ENCODE measurements at regions not wholly inside any gene's neighbourhood (a gene's known extent, or its start where the extent isn't known, plus 50 kb on each side); places are given as distances from the start of the nearest gene placed in this dataset.

DNA sequence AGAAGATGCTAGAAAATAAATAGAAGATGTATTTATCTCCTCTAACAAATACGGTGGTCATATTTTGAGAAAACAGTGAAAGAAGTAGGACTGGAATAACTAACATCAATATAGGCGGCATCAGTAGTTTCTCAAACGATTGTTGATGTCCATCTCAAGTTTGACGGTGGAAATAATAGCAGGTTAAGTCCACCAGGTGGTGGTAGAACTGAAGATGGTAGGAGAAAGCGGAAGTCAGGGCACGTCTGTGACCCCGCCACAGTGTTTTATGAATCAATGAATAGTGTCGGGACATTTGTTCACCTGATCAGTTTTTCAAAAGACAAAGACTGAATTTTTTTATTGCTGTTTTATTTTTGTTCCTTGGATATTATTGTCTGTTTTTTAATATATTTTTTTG, 706.4 kb upstream of the SLC10A2 start:
- no peak for TF ChIP-seq ZNF354C (tag by site-specific recombination; IDR thresholded peaks at IDR 0.05; ENCODE audit: borderline replicate concordance, low read depth)
- TF ChIP-seq, protein P1, sequence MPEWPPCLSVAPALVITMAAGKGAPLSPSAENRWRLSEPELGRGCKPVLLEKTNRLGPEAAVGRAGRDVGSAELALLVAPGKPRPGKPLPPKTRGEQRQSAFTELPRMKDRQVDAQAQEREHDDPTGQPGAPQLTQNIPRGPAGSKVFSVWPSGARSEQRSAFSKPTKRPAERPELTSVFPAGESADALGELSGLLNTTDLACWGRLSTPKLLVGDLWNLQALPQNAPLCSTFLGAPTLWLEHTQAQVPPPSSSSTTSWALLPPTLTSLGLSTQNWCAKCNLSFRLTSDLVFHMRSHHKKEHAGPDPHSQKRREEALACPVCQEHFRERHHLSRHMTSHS (tag by site-specific recombination; IDR thresholded peaks at IDR 0.05): no peak
- TF ChIP-seq, protein P2, sequence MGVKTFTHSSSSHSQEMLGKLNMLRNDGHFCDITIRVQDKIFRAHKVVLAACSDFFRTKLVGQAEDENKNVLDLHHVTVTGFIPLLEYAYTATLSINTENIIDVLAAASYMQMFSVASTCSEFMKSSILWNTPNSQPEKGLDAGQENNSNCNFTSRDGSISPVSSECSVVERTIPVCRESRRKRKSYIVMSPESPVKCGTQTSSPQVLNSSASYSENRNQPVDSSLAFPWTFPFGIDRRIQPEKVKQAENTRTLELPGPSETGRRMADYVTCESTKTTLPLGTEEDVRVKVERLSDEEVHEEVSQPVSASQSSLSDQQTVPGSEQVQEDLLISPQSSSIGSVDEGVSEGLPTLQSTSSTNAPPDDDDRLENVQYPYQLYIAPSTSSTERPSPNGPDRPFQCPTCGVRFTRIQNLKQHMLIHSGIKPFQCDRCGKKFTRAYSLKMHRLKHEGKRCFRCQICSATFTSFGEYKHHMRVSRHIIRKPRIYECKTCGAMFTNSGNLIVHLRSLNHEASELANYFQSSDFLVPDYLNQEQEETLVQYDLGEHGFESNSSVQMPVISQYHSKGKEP (tag by site-specific recombination; IDR thresholded peaks at IDR 0.05): no peak
- TF ChIP-seq, protein P3, sequence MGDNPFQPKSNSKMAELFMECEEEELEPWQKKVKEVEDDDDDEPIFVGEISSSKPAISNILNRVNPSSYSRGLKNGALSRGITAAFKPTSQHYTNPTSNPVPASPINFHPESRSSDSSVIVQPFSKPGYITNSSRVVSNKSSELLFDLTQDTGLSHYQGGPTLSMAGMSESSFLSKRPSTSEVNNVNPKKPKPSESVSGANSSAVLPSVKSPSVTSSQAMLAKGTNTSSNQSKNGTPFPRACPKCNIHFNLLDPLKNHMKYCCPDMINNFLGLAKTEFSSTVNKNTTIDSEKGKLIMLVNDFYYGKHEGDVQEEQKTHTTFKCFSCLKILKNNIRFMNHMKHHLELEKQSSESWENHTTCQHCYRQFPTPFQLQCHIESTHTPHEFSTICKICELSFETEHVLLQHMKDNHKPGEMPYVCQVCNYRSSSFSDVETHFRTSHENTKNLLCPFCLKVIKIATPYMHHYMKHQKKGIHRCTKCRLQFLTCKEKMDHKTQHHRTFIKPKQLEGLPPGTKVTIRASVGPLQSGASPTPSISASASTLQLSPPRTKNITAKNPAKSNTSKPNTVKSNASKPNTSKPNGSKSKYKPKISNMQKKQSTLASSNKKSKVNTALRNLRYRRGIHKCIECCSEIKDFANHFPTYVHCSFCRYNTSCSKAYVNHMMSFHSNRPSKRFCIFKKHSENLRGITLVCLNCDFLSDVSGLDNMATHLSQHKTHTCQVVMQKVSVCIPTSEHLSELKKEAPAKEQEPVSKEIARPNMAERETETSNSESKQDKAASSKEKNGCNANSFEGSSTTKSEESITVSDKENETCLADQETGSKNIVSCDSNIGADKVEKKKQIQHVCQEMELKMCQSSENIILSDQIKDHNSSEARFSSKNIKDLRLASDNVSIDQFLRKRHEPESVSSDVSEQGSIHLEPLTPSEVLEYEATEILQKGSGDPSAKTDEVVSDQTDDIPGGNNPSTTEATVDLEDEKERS (tag by site-specific recombination; IDR thresholded peaks at IDR 0.05): no peak
- TF ChIP-seq, protein P4, sequence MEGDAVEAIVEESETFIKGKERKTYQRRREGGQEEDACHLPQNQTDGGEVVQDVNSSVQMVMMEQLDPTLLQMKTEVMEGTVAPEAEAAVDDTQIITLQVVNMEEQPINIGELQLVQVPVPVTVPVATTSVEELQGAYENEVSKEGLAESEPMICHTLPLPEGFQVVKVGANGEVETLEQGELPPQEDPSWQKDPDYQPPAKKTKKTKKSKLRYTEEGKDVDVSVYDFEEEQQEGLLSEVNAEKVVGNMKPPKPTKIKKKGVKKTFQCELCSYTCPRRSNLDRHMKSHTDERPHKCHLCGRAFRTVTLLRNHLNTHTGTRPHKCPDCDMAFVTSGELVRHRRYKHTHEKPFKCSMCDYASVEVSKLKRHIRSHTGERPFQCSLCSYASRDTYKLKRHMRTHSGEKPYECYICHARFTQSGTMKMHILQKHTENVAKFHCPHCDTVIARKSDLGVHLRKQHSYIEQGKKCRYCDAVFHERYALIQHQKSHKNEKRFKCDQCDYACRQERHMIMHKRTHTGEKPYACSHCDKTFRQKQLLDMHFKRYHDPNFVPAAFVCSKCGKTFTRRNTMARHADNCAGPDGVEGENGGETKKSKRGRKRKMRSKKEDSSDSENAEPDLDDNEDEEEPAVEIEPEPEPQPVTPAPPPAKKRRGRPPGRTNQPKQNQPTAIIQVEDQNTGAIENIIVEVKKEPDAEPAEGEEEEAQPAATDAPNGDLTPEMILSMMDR (tag by site-specific recombination; IDR thresholded peaks at IDR 0.05): no peak
